DND-41 (cell line): ENCODE measurements at regions not wholly inside any gene's neighbourhood (a gene's known extent, or its start where the extent isn't known, plus 50 kb on each side); places are given as distances from the start of the nearest gene placed in this dataset.

ENCODE experiments used
- EZH2 ChIP-seq: IDR thresholded peaks from 3 replicates; pipeline ENCODE4 v1.6.1; 2012; ENCODE audit warnings: borderline replicate concordance, low read depth, mild to moderate bottlenecking, moderate library complexity, low read length, inconsistent platforms; ENCODE audit not compliant: severe bottlenecking
- TF ChIP-seq, protein P1 (sequence below): IDR thresholded peaks from 2 replicates; pipeline ENCODE4 v1.5.1; 2012; ENCODE audit warnings: borderline replicate concordance, low read length, moderate library complexity, mild to moderate bottlenecking; ENCODE audit not compliant: poor library complexity, severe bottlenecking; ENCODE audit errors: extremely low read depth

DNA sequence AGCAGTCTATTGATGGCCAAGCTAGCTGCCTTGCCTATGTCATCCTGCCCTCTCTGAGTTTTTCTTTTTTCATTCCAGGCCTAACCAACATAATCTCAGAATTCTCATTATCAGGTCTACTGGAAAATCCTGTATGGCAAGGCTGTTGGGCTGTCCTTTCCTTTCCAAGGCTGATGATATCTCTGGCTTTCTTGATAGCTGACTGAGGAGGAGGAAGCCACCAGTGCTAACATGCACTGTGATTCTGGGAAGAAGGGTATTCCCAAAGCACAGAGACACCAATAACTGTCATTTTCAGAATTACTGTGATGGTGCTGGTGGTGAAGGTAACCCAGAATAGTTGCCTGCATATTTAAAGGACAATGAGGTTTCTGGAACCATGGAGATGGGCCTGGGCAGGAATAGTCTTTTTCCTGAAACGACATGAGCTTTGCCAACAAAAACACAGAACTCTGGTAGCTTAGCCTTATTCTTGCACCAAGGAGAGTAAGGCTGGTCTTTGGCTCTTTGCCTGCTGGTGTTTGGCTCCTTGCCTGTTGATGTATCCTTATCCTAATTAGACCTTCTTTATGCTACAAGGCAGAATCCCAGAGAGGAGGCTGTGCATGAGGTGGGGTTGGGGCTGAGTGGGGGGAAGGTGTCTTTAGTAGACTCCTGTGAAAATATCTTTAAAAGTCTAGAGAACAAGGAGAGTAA, 157.4 kb downstream of the TNFSF18 start:
- no peak for TF ChIP-seq EZH2
- TF ChIP-seq, protein P1, sequence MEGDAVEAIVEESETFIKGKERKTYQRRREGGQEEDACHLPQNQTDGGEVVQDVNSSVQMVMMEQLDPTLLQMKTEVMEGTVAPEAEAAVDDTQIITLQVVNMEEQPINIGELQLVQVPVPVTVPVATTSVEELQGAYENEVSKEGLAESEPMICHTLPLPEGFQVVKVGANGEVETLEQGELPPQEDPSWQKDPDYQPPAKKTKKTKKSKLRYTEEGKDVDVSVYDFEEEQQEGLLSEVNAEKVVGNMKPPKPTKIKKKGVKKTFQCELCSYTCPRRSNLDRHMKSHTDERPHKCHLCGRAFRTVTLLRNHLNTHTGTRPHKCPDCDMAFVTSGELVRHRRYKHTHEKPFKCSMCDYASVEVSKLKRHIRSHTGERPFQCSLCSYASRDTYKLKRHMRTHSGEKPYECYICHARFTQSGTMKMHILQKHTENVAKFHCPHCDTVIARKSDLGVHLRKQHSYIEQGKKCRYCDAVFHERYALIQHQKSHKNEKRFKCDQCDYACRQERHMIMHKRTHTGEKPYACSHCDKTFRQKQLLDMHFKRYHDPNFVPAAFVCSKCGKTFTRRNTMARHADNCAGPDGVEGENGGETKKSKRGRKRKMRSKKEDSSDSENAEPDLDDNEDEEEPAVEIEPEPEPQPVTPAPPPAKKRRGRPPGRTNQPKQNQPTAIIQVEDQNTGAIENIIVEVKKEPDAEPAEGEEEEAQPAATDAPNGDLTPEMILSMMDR = no peak
